ENCODE measurements at regions not wholly inside any gene's neighbourhood (a gene's known extent, or its start where the extent isn't known, plus 50 kb on each side); places are given as distances from the start of the nearest gene placed in this dataset.

GRCh38 chr9:107772988-107773387 is 283.4 kb upstream of the KLF4 start:
- H3K36me3 ChIP-seq (replicated peaks in 1 of 2; ENCODE audit: control extremely low read depth in 1 of 2, control insufficient read depth in 1 of 2, extremely low read depth in 1 of 2, insufficient read depth in 2 of 2, low read length in 1 of 2): no peaks in the 10 kb centered on the region
- H3K4me2 ChIP-seq (replicated peaks; ENCODE audit: low read depth, low read length, poor library complexity, severe bottlenecking): no peak overlapping the region
- no peaks in the 10 kb centered on the region for H3K27me3 Mint-ChIP-seq
- H3K9ac ChIP-seq (ENCODE audit: low read length): no peak overlapping the region
- H3K9me3 ChIP-seq (ENCODE audit: control extremely low read depth in 1 of 3, control insufficient read depth in 2 of 3, insufficient read depth in 1 of 3, low read length in 2 of 3): peaks cover 0 to 12% (median 9%) of the 10 kb centered on the region in 3 donors
- H3K4me1 ChIP-seq (ENCODE audit: control insufficient read depth in 2 of 2, insufficient read depth in 2 of 2, low read length in 2 of 2): peaks cover 0 to 2% of the 10 kb centered on the region in 2 donors
- peaks cover 0 to 4% (median 0%) of the 10 kb centered on the region in 4 experiments for H3K27me3 ChIP-seq (replicated peaks in 1 of 4; ENCODE audit: control extremely low read depth in 1 of 4, control insufficient read depth in 3 of 4, insufficient read depth in 4 of 4, low read length in 3 of 4)
- H3K27ac ChIP-seq (ENCODE audit: low read length in 2 of 2): no peak overlapping the region
- DNase-seq (no peak), ATAC-seq (ENCODE audit: low read depth) (no peak)
- H3K4me1 Mint-ChIP-seq: peaks cover 5% of the 10 kb centered on the region
- WGBS (ENCODE audit: insufficient coverage): 93% methylated on average over 3 of the region's 3 CpGs
- no peak overlapping the region for H3K4me3 Mint-ChIP-seq
- no peak for TF ChIP-seq CTCF (IDR thresholded peaks at IDR 0.05)
- TF ChIP-seq EZH2 (IDR thresholded peaks at IDR 0.05; ENCODE audit: borderline replicate concordance, insufficient read depth, low read depth, low read length, poor library complexity, severe bottlenecking): no peak
- no peaks in the 10 kb centered on the region for H4K20me1 ChIP-seq (ENCODE audit: control insufficient read depth, insufficient read depth, low read length, poor library complexity, severe bottlenecking)
- no peak overlapping the region for H3K4me3 ChIP-seq (ENCODE audit: control extremely low read depth in 1 of 5, extremely low read depth in 1 of 5, insufficient read depth in 1 of 5, low read depth in 2 of 5, low read length in 4 of 5)
- ChIA-PET CTCF (interaction anchor here (1.1 kb wide), 1 partner anchor 8 kb away, joined by 3 read pairs; no protein-coding TSS in a partner anchor), POLR2A (no interaction called here)
- H3K79me2 ChIP-seq (ENCODE audit: control insufficient read depth, insufficient read depth, low read length): no peaks in the 10 kb centered on the region
- H2AFZ ChIP-seq (ENCODE audit: insufficient read depth, low read depth, low read length, poor library complexity, severe bottlenecking): no peak overlapping the region
- intact Hi-C loops (cut with micrococcal nuclease): no loop called here
- peaks cover 4% of the 10 kb centered on the region for H3K9me3 Mint-ChIP-seq (ENCODE audit: insufficient read depth)
- no peak overlapping the region for H3K27ac Mint-ChIP-seq

GRCh38 chr9:107770716-107771115 is 281.1 kb upstream of the KLF4 start:
- no peak for TF ChIP-seq CTCF (IDR thresholded peaks at IDR 0.05)
- TF ChIP-seq EZH2 (IDR thresholded peaks at IDR 0.05; ENCODE audit: borderline replicate concordance, insufficient read depth, low read depth, low read length, poor library complexity, severe bottlenecking): no peak
- intact Hi-C loops (cut with micrococcal nuclease): no loop called here
- no peak overlapping the region for H3K27ac Mint-ChIP-seq

More at GRCh38 chr9:107770716-107771115, 281.1 kb upstream of the KLF4 start:
- Mint-ChIP-seq H3K27me3 (no peaks in the 10 kb centered on the region), H3K9me3 (ENCODE audit: insufficient read depth) (peaks cover 4% of the 10 kb centered on the region), H3K4me3 (no peak overlapping the region), H3K4me1 (peaks cover 5% of the 10 kb centered on the region)
- Histone ChIP-seq H3K9me3 (ENCODE audit: control extremely low read depth in 1 of 3, control insufficient read depth in 2 of 3, insufficient read depth in 1 of 3, low read length in 2 of 3) (peaks cover 0 to 12% (median 9%) of the 10 kb centered on the region in 3 donors), H3K9ac (ENCODE audit: low read length) (no peak overlapping the region), H3K4me1 (ENCODE audit: control insufficient read depth in 2 of 2, insufficient read depth in 2 of 2, low read length in 2 of 2) (peaks cover 0 to 2% of the 10 kb centered on the region in 2 donors), H3K79me2 (ENCODE audit: control insufficient read depth, insufficient read depth, low read length) (no peaks in the 10 kb centered on the region), H2AFZ (ENCODE audit: insufficient read depth, low read depth, low read length, poor library complexity, severe bottlenecking) (no peak overlapping the region), H3K4me3 (ENCODE audit: control extremely low read depth in 1 of 5, extremely low read depth in 1 of 5, insufficient read depth in 1 of 5, low read depth in 2 of 5, low read length in 4 of 5) (no peak overlapping the region), H4K20me1 (ENCODE audit: control insufficient read depth, insufficient read depth, low read length, poor library complexity, severe bottlenecking) (no peaks in the 10 kb centered on the region), H3K27ac (ENCODE audit: low read length in 2 of 2) (no peak overlapping the region), H3K27me3 (replicated peaks in 1 of 4; ENCODE audit: control extremely low read depth in 1 of 4, control insufficient read depth in 3 of 4, insufficient read depth in 4 of 4, low read length in 3 of 4) (peaks cover 0 to 4% (median under 1%) of the 10 kb centered on the region in 4 experiments), H3K4me2 (replicated peaks; ENCODE audit: low read depth, low read length, poor library complexity, severe bottlenecking) (no peak overlapping the region), H3K36me3 (replicated peaks in 1 of 2; ENCODE audit: control extremely low read depth in 1 of 2, control insufficient read depth in 1 of 2, extremely low read depth in 1 of 2, insufficient read depth in 2 of 2, low read length in 1 of 2) (no peaks in the 10 kb centered on the region)
- ATAC-seq (ENCODE audit: low read depth) (no peak), DNase-seq (no peak)
- ChIA-PET CTCF (no interaction called here), POLR2A (no interaction called here)

Measured in B cell (primary cell).